ENCODE measurements at regions not wholly inside any gene's neighbourhood (a gene's known extent, or its start where the extent isn't known, plus 50 kb on each side); places are given as distances from the start of the nearest gene placed in this dataset.

DNA sequence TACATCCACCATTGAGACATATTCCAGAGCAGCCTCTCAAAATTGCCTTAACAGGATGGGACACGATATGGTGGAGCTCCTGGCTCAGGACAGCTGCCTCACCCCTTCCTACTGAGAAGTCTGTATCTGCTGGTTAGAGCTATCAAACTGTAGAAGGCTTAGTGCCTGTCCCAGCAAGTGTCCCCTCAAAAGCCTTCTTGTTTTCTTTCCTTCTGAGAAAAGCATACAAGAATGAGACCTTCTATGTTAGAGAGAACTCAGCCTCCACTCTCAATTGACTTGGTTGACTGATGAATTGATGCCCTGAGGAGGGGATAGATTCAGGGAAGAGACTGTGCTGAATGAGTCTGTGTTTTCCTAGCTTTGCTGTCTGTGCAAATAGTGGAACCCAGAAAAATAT, 2020.9 kb downstream of the TP53TG3F start:
- no peak overlapping the region for H3K27ac ChIP-seq (ENCODE audit: low read depth in 1 of 2, low read length in 1 of 2)
- H3K9ac ChIP-seq (ENCODE audit: insufficient read depth in 1 of 2, low read length in 2 of 2), result no peak overlapping the region
- no peaks in the 10 kb centered on the region for H3K4me1 ChIP-seq (ENCODE audit: control insufficient read depth in 5 of 5, insufficient read depth in 5 of 5, low read length in 5 of 5)
- peaks cover 0 to 16% (median 3%) of the 10 kb centered on the region in 4 donors for H3K9me3 ChIP-seq (ENCODE audit: control insufficient read depth in 4 of 4, insufficient read depth in 3 of 4, low read length in 3 of 4)
- no peak overlapping the region for H3K4me3 ChIP-seq
- TF ChIP-seq, protein P1, sequence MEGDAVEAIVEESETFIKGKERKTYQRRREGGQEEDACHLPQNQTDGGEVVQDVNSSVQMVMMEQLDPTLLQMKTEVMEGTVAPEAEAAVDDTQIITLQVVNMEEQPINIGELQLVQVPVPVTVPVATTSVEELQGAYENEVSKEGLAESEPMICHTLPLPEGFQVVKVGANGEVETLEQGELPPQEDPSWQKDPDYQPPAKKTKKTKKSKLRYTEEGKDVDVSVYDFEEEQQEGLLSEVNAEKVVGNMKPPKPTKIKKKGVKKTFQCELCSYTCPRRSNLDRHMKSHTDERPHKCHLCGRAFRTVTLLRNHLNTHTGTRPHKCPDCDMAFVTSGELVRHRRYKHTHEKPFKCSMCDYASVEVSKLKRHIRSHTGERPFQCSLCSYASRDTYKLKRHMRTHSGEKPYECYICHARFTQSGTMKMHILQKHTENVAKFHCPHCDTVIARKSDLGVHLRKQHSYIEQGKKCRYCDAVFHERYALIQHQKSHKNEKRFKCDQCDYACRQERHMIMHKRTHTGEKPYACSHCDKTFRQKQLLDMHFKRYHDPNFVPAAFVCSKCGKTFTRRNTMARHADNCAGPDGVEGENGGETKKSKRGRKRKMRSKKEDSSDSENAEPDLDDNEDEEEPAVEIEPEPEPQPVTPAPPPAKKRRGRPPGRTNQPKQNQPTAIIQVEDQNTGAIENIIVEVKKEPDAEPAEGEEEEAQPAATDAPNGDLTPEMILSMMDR (IDR thresholded peaks at IDR 0.05; ENCODE audit: control extremely low read depth, extremely low read depth), result no peak
- no peak for ATAC-seq (ENCODE audit: insufficient read depth, low FRiP score)
- 10 to 18% methylated on average over 1 of the region's 1 CpG for WGBS, 2 donors
- no peaks in the 10 kb centered on the region for H3K27me3 ChIP-seq (ENCODE audit: control insufficient read depth in 3 of 3, insufficient read depth in 3 of 3, low read length in 2 of 3)
- no peak for DNase-seq
- H3K36me3 ChIP-seq (ENCODE audit: control insufficient read depth in 4 of 4, insufficient read depth in 4 of 4, low read length in 4 of 4), result no peaks in the 10 kb centered on the region

DNA sequence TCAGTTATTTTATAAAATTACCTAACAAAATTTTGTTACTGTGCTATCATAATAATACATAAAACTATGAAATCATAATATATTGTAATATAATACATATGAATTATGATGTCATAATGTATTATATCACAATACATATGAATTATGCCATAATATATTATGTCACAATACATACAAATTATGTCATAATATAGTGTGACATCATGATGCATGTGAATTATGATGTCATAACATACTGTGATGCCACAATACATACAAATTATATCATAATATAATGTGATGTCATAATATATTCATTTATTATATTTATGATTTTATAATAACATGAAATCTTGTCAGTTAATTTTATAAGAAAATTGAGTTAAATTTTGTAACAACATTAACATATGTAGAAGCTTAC, 2021.6 kb downstream of the TP53TG3F start:
- Histone ChIP-seq H3K4me3 (no peak overlapping the region), H3K9me3 (ENCODE audit: control insufficient read depth in 4 of 4, insufficient read depth in 3 of 4, low read length in 3 of 4) (peaks cover 0 to 13% (median 4%) of the 10 kb centered on the region in 4 donors), H3K4me1 (ENCODE audit: control insufficient read depth in 5 of 5, insufficient read depth in 5 of 5, low read length in 5 of 5) (no peaks in the 10 kb centered on the region), H3K27ac (ENCODE audit: low read depth in 1 of 2, low read length in 1 of 2) (no peak overlapping the region), H3K27me3 (ENCODE audit: control insufficient read depth in 3 of 3, insufficient read depth in 3 of 3, low read length in 2 of 3) (no peaks in the 10 kb centered on the region), H3K36me3 (ENCODE audit: control insufficient read depth in 4 of 4, insufficient read depth in 4 of 4, low read length in 4 of 4) (no peaks in the 10 kb centered on the region), H3K9ac (ENCODE audit: insufficient read depth in 1 of 2, low read length in 2 of 2) (no peak overlapping the region)
- ATAC-seq (ENCODE audit: insufficient read depth, low FRiP score), result no peak
- TF ChIP-seq, protein P1 (IDR thresholded peaks at IDR 0.05; ENCODE audit: control extremely low read depth, extremely low read depth), result no peak
- no peak for DNase-seq

DNA sequence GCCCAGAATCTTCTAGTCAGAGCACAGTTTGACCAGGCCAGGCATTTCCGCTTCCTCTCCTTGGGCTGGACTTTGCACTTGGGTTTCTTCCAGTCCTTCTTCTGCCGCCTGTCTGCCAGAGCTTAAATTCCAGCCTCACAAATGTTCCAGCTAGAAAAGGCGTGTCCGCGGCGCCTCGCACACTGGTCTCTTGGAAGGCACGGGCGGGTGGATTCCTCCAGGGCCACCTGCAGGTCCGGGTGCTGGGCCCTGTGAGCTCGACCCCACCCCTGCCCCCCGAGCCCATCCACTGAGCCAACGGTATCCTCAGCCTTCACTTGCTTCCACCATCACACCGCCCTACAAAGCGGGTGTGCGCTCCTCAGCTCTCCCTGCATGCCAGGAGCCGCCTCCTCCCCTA, 2026.5 kb downstream of the TP53TG3F start:
- H3K9me3 ChIP-seq (ENCODE audit: control insufficient read depth in 4 of 4, insufficient read depth in 3 of 4, low read length in 3 of 4), result peaks cover 0 to 6% (median 2%) of the 10 kb centered on the region in 4 donors
- no peak overlapping the region for H3K4me3 ChIP-seq
- no peak overlapping the region for H3K9ac ChIP-seq (ENCODE audit: insufficient read depth in 1 of 2, low read length in 2 of 2)
- TF ChIP-seq, protein P1 (IDR thresholded peaks at IDR 0.05; ENCODE audit: control extremely low read depth, extremely low read depth), result no peak
- H3K27me3 ChIP-seq (ENCODE audit: control insufficient read depth in 3 of 3, insufficient read depth in 3 of 3, low read length in 2 of 3), result no peaks in the 10 kb centered on the region
- DNase-seq, result no peak
- H3K27ac ChIP-seq (ENCODE audit: low read depth in 1 of 2, low read length in 1 of 2), result no peak overlapping the region
- H3K4me1 ChIP-seq (ENCODE audit: control insufficient read depth in 5 of 5, insufficient read depth in 5 of 5, low read length in 5 of 5), result no peaks in the 10 kb centered on the region
- H3K36me3 ChIP-seq (ENCODE audit: control insufficient read depth in 4 of 4, insufficient read depth in 4 of 4, low read length in 4 of 4), result no peaks in the 10 kb centered on the region
- ATAC-seq (ENCODE audit: insufficient read depth, low FRiP score), result no peak
- 80 to 81% methylated on average over 17 of the region's 17 CpGs for WGBS, 2 donors

DNA sequence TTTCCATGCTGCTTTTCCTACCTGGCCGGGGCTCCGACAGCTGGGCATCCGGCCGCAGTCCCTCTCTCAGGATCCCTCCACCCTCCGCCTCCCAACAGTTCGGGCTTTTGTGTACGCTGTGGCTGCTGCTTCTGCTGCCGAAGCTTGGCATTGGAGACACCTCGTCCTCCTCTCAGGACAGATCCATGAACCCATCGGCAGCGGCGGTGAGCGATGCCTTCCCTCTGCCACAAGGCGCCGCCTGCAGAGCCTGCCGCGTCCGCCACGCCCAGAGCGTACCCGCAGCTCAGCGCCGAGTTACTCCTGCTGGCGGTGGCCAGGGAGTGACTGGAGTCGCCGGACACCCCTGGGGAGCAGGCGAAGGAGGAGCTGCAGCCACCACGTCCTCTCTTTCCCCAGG, 2032.8 kb downstream of the TP53TG3F start:
- 58 to 60% methylated on average over 28 of the region's 28 CpGs for WGBS, 2 donors
- DNase-seq (no peak), ATAC-seq (ENCODE audit: insufficient read depth, low FRiP score) (no peak)
- Histone ChIP-seq H3K9ac (ENCODE audit: insufficient read depth in 1 of 2, low read length in 2 of 2) (no peak overlapping the region), H3K36me3 (ENCODE audit: control insufficient read depth in 4 of 4, insufficient read depth in 4 of 4, low read length in 4 of 4) (no peaks in the 10 kb centered on the region), H3K27me3 (ENCODE audit: control insufficient read depth in 3 of 3, insufficient read depth in 3 of 3, low read length in 2 of 3) (no peaks in the 10 kb centered on the region), H3K27ac (ENCODE audit: low read depth in 1 of 2, low read length in 1 of 2) (no peak overlapping the region), H3K4me3 (no peak overlapping the region), H3K4me1 (ENCODE audit: control insufficient read depth in 5 of 5, insufficient read depth in 5 of 5, low read length in 5 of 5) (no peaks in the 10 kb centered on the region), H3K9me3 (ENCODE audit: control insufficient read depth in 4 of 4, insufficient read depth in 3 of 4, low read length in 3 of 4) (peaks cover 0 to 21% (median 2%) of the 10 kb centered on the region in 4 donors)
- TF ChIP-seq, protein P1 (IDR thresholded peaks at IDR 0.05; ENCODE audit: control extremely low read depth, extremely low read depth), result no peak
